ENCODE measurements at regions not wholly inside any gene's neighbourhood (a gene's known extent, or its start where the extent isn't known, plus 50 kb on each side); places are given as distances from the start of the nearest gene placed in this dataset.
"Not testable (repeated sequence)": the region's sequence is repeated elsewhere in the genome, so short reads cannot be mapped to it uniquely, and the experiment has no call there.

GRCh38 chr10:113499806-113500205, 53.0 kb upstream of the HABP2 start:
- peaks cover 4% of the 10 kb centered on the region for H3K9me3 Mint-ChIP-seq (ENCODE audit: unreplicated experiment)
- DNase-seq (ENCODE audit: extremely low spot score, unreplicated experiment), result no peak
- H3K27ac Mint-ChIP-seq (ENCODE audit: unreplicated experiment), result no peak overlapping the region
- H3K4me3 Mint-ChIP-seq (ENCODE audit: unreplicated experiment), result no peak overlapping the region
- peaks cover 67% of the 10 kb centered on the region for H3K27me3 Mint-ChIP-seq (ENCODE audit: unreplicated experiment)
- no peak for TF ChIP-seq CTCF (IDR thresholded peaks at IDR 0.05)
- no peaks in the 10 kb centered on the region for H3K4me1 Mint-ChIP-seq (ENCODE audit: unreplicated experiment)
- H3K36me3 Mint-ChIP-seq (ENCODE audit: unreplicated experiment), result no peaks in the 10 kb centered on the region

GRCh38 chr10:113501031-113501430, 51.8 kb upstream of the HABP2 start:
- H3K36me3 Mint-ChIP-seq (ENCODE audit: unreplicated experiment); H3K4me3 Mint-ChIP-seq (ENCODE audit: unreplicated experiment); H3K4me1 Mint-ChIP-seq (ENCODE audit: unreplicated experiment); DNase-seq (ENCODE audit: extremely low spot score, unreplicated experiment); H3K9me3 Mint-ChIP-seq (ENCODE audit: unreplicated experiment); H3K27ac Mint-ChIP-seq (ENCODE audit: unreplicated experiment): not testable (repeated sequence)
- H3K27me3 Mint-ChIP-seq (ENCODE audit: unreplicated experiment), result peaks cover 66% of the 10 kb centered on the region

Measured in osteocyte (in vitro differentiated cells).